K562 (cell line): ENCODE measurements at regions not wholly inside any gene's neighbourhood (a gene's known extent, or its start where the extent isn't known, plus 50 kb on each side); places are given as distances from the start of the nearest gene placed in this dataset.

ENCODE experiments used
- CHD7 ChIP-seq: fragments of 200-600 bp; sonication (generic); IDR thresholded peaks from one replicate; pipeline ENCODE4 v1.6.1; 2012; ENCODE audit warnings: mild to moderate bottlenecking, low read depth, low read length, inconsistent platforms
- ID3 ChIP-seq, 2 experiments: fragments of 250-450 bp in 1 of 2; fragments of 450-650 bp in 1 of 2; sonication (Bioruptor Pico) in 1 of 2; IDR thresholded peaks; 2 replicates each; pipeline versions ENCODE4 v1.6.1 to v1.8.0; 2016 to 2021; ENCODE audit warnings: mild to moderate bottlenecking in 2 of 2, moderate library complexity in 2 of 2, missing compliant biosample characterization in 1 of 2, missing genetic modification characterization in 1 of 2
- STAT6 ChIP-seq: sonication (generic); formaldehyde crosslinking; IDR thresholded peaks from 2 replicates; pipeline ENCODE4 v1.8.1; 2023; ENCODE audit warnings: mild to moderate bottlenecking, missing genetic modification reagents
- VEZF1 ChIP-seq: fragments of 200-800 bp; sonication (Bioruptor generic); IDR thresholded peaks from 2 replicates; pipeline ENCODE4 v1.6.1; 2017; ENCODE audit warnings: missing genetic modification characterization, missing compliant biosample characterization
- ZBTB26 ChIP-seq: fragments of 450-650 bp; formaldehyde crosslinking; IDR thresholded peaks from 2 replicates; pipeline ENCODE4 v1.4.0; 2022; ENCODE audit warnings: missing genetic modification characterization
- ZBTB8A ChIP-seq: fragments of 450-650 bp; IDR thresholded peaks from 2 replicates; pipeline ENCODE4 v1.6.1; 2018; ENCODE audit warnings: mild to moderate bottlenecking, moderate library complexity; ENCODE audit not compliant: partially characterized antibody
- ZNF76 ChIP-seq: fragments of 250-450 bp; sonication (Bioruptor Pico); IDR thresholded peaks from 2 replicates; pipeline ENCODE4 v1.4.0; 2020; ENCODE audit warnings: mild to moderate bottlenecking, moderate library complexity, borderline replicate concordance

- TF ChIP-seq STAT6 (no peak), VEZF1 (no peak), CHD7 (no peak), ID3 (CRISPR knock-in tag; IDR thresholded peaks at IDR 0.05) (no peak), ID3 (tag; IDR thresholded peaks at IDR 0.05) (no peak), ZBTB8A (no peak), ZNF76 (CRISPR knock-in tag) (no peak), ZBTB26 (CRISPR knock-in tag) (no peak)
Measured at GRCh38 chr7:66503551-66504031, 125.1 kb upstream of the KCTD7 start (continued).
